Pancreas (tissue), 10 donors: ENCODE measurements at regions not wholly inside any gene's neighbourhood (a gene's known extent, or its start where the extent isn't known, plus 50 kb on each side); places are given as distances from the start of the nearest gene placed in this dataset.

ENCODE experiments used
- ATAC-seq, 4 donors: fragments of 200-7000 bp; cut with Tn5 transposase; one replicate each; pipeline versions ENCODE4 v1.8.0 to v1.9.1; 2020; ENCODE audit warnings: mild to moderate bottlenecking in 4 of 4, moderate library complexity in 4 of 4
- DNase-seq, 6 donors: peaks; one replicate each; pipeline ENCODE4 v3.0.0-alpha.2; 2020
- FAIRE-seq: peaks from 2 replicates; lab custom pipeline; 2012; peaks lifted over from hg19 to GRCh38; lab: Jason Lieb, UNC
- H3K27ac ChIP-seq, 4 donors: fragments of 200-600 bp; sonication (generic); 1 replicate in 3 of 4; 2 replicates in 1 of 4; pipeline versions ENCODE4 v1.5.0 to v1.8.0; 2020
- H3K27me3 ChIP-seq, 4 donors: fragments of 200-600 bp; one replicate each; pipeline ENCODE4 v1.8.0; 2021
- H3K36me3 ChIP-seq, 3 donors: fragments of 200-600 bp; sonication (generic) in 1 of 3; one replicate each; pipeline versions ENCODE4 v1.5.0 to v1.8.0; 2020 to 2021
- H3K4me1 ChIP-seq, 3 donors: fragments of 200-600 bp; one replicate each; pipeline ENCODE4 v1.8.0; 2021
- H3K4me3 ChIP-seq, 4 donors: fragments of 200-600 bp; sonication (generic) in 2 of 4; one replicate each; pipeline versions ENCODE4 v1.5.0 to v1.8.0; 2020 to 2021
- H3K9me3 ChIP-seq, 4 donors: fragments of 200-600 bp; one replicate each; pipeline ENCODE4 v1.8.0; 2021
- WGBS, 2 donors: extraction: QIAGEN DNeasy Blood & Tissue Kit; methylation state at CpG; one replicate each; pipeline ENCODE4 v1.1.7; 2013; 5-methylcytosine and 5-hydroxymethylcytosine counted together
- intact Hi-C, 3 donors: fragments of 100-400 bp; cut with DNase I; formaldehyde crosslinking; loops; one replicate each; pipeline versions ENCODE4 v1.11.1 to v1.14.2; 2022
- TF ChIP-seq, protein P1 (sequence below), 4 donors: fragments of 200-600 bp; sonication (generic) in 3 of 4; IDR thresholded peaks; one replicate each; pipeline versions ENCODE4 v1.5.0 to v1.8.0; 2021; ENCODE audit warnings: antibody characterized with exemption in 4 of 4
- donor health status: healthy with polysubstance abuse.
- donor health status: DM: no; HTN: no; CAD: no; lungs with moderate emphysema.
- donor health status: DM: no; HTN: no; CAD: no.
- donor health status: control.
- donor health status: control.
- donor health status: Bipolar disorder and iron deficiency.
- donor health status: DM: yes; HTN: yes; CAD: no.
- donor health status: DM: no; HTN: no; CAD: no.
- donor health status: DM: no; HTN: no; CAD: no.
- donor health status: DM: yes; HTN: yes; CAD: no.

DNA sequence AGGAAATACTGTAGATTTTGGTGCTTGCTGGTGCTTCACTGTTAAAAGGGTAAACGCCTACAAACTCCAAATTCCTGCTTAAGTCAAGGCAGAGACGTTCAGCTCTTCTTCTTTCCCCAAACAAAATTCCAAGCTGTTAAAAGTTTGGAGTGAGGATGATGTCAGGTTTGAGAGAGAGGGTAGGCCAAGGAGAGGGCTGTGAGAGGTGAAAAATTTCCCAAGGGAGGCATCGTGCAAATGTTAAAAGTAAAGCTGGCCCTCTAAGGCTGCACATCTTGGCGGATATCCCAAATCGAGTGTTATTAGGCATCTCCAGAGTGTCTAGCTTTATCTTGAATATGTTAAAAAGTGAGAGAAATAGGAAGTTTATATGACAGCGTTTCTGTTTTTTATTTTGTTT, 651.8 kb downstream of the QKI start:
- Histone ChIP-seq H3K27me3 (no peaks in the 10 kb centered on the region), H3K27ac (no peak overlapping the region), H3K9me3 (no peaks in the 10 kb centered on the region), H3K36me3 (no peaks in the 10 kb centered on the region), H3K4me1 (no peaks in the 10 kb centered on the region), H3K4me3 (no peak overlapping the region)
- ATAC-seq (no peak), FAIRE-seq (no peak), DNase-seq (no peak)
- intact Hi-C loops = no loop called here
- TF ChIP-seq, protein P1, sequence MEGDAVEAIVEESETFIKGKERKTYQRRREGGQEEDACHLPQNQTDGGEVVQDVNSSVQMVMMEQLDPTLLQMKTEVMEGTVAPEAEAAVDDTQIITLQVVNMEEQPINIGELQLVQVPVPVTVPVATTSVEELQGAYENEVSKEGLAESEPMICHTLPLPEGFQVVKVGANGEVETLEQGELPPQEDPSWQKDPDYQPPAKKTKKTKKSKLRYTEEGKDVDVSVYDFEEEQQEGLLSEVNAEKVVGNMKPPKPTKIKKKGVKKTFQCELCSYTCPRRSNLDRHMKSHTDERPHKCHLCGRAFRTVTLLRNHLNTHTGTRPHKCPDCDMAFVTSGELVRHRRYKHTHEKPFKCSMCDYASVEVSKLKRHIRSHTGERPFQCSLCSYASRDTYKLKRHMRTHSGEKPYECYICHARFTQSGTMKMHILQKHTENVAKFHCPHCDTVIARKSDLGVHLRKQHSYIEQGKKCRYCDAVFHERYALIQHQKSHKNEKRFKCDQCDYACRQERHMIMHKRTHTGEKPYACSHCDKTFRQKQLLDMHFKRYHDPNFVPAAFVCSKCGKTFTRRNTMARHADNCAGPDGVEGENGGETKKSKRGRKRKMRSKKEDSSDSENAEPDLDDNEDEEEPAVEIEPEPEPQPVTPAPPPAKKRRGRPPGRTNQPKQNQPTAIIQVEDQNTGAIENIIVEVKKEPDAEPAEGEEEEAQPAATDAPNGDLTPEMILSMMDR (IDR thresholded peaks at IDR 0.05) = no peak
- 51 to 66% methylated on average over 6 of the region's 6 CpGs for WGBS, 2 donors

DNA sequence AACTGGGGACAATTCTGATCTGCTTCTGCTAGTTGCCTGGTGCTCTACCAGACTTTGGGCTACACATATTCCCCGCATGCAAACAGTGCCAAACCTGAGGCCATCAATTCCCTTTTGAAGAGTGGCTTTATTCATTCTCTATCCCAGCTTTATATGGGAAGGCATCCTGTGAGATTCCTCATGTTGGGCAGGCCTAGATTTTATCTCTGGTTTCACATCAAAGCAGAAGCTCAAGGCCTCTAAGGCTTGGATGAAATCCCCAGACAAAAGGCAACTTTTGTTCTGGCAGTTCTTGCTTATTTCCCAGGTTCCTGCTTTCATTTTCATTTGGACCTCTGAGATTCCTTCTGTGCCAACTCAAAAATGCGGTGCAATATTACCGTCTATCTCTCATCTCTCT, 648.8 kb downstream of the QKI start:
- TF ChIP-seq, protein P1 (IDR thresholded peaks at IDR 0.05) = no peak
- no peak for DNase-seq
- intact Hi-C loops = no loop called here
- H3K27ac ChIP-seq = no peak overlapping the region
- H3K9me3 ChIP-seq = no peaks in the 10 kb centered on the region
- 78 to 88% methylated on average over 3 of the region's 3 CpGs for WGBS, 2 donors
- no peaks in the 10 kb centered on the region for H3K36me3 ChIP-seq
- no peaks in the 10 kb centered on the region for H3K27me3 ChIP-seq
- no peaks in the 10 kb centered on the region for H3K4me1 ChIP-seq
- no peak for ATAC-seq
- FAIRE-seq = no peak
- no peak overlapping the region for H3K4me3 ChIP-seq

DNA sequence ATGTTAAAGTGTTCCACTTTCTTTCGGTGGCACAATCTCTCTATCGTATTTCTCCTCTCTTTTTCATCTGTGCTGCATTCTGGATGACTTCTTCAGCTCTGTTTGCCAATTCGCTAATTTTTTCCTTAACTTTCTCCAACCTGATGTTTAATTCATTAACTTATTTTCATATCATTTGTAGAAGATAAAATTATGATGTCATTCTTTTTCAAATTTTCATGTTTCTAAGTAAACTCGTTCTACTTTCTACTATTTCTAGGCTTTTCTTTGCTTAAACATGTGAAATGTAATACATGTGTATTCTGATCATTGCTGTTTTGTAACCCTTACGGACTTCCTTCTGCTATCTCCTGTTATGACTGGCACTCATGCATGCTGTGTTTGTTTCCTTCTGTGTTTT, 648.4 kb downstream of the QKI start:
- 72 to 81% methylated on average over 5 of the region's 5 CpGs for WGBS, 2 donors
- Histone ChIP-seq H3K27ac (no peak overlapping the region), H3K4me3 (no peak overlapping the region), H3K9me3 (no peaks in the 10 kb centered on the region), H3K27me3 (no peaks in the 10 kb centered on the region), H3K36me3 (no peaks in the 10 kb centered on the region), H3K4me1 (no peaks in the 10 kb centered on the region)
- ATAC-seq (no peak), DNase-seq (no peak), FAIRE-seq (no peak)
- intact Hi-C loops = no loop called here
- TF ChIP-seq, protein P1 (IDR thresholded peaks at IDR 0.05) = no peak

DNA sequence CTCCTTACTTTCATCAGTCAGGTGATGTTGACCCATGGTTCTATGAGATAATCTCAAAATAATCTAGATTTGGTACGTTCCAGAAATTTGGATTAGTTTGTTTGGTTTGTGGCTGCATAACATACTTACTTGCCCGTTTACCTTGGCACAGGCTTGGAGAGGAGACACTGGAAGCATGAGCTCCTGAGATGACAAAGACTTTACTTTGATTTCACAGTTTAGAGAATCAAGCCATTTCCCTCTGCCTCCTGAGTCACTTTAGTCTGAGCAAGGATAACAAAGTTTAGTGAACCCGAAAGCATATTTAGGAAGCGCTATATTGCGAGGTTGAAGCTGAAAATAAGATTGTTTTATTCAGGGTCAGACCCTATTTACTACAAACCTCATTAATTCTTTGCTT, 643.4 kb downstream of the QKI start:
- no peaks in the 10 kb centered on the region for H3K27me3 ChIP-seq
- no peaks in the 10 kb centered on the region for H3K9me3 ChIP-seq
- TF ChIP-seq, protein P1 (IDR thresholded peaks at IDR 0.05) = no peak
- no peak overlapping the region for H3K27ac ChIP-seq
- 57 to 68% methylated on average over 5 of the region's 5 CpGs for WGBS, 2 donors
- H3K4me3 ChIP-seq = no peak overlapping the region
- H3K36me3 ChIP-seq = no peaks in the 10 kb centered on the region
- no peaks in the 10 kb centered on the region for H3K4me1 ChIP-seq
- no peak for FAIRE-seq
- intact Hi-C loops = no loop called here
- DNase-seq = no peak
- no peak for ATAC-seq

DNA sequence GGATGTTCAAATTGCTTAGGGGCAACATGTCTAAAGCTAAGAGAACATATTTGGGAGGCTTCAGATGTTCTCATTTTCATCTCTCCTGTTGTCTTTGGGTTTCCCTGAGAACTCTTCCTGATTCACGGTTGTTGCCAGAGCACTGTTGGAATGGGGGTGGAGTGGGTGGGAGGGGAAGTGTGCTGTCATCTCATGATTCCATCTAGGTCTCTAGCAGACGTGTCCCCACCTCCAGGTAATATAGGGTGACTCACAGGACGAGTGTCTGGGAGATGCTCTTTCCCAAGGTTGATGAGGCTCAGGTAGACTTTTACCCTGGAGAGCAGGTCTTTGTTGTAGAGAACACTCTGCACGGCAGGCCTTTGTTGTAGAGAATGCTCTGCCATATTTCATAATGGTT, 636.9 kb downstream of the QKI start:
- TF ChIP-seq, protein P1 (IDR thresholded peaks at IDR 0.05) = no peak
- no peak overlapping the region for H3K4me3 ChIP-seq
- H3K9me3 ChIP-seq = no peaks in the 10 kb centered on the region
- peaks cover 0 to 6% (median 0%) of the 10 kb centered on the region in 4 donors for H3K27me3 ChIP-seq
- H3K36me3 ChIP-seq = no peaks in the 10 kb centered on the region
- H3K27ac ChIP-seq = no peak overlapping the region
- no peak for FAIRE-seq
- ATAC-seq = no peak
- H3K4me1 ChIP-seq = no peaks in the 10 kb centered on the region
- no peak for DNase-seq
- intact Hi-C loops = no loop called here
- 61 to 65% methylated on average over 4 of the region's 4 CpGs for WGBS, 2 donors
